SU-DHL-6 (cell line): ENCODE measurements at regions not wholly inside any gene's neighbourhood (a gene's known extent, or its start where the extent isn't known, plus 50 kb on each side); places are given as distances from the start of the nearest gene placed in this dataset.

Source experiments
- H2AFZ ChIP-seq: fragments of 200-600 bp; sonication (generic); 2 replicates; pipeline ENCODE4 v1.6.1; 2014; ENCODE audit warnings: low read depth, mild to moderate bottlenecking, moderate library complexity, mixed read lengths, antibody characterized with exemption, low read length; ENCODE audit not compliant: severe bottlenecking
- H3F3A ChIP-seq: fragments of 200-600 bp; shearing (Covaris generic); 2 replicates; pipeline ENCODE4 v1.6.0; 2016; ENCODE audit warnings: antibody characterized with exemption, mild to moderate bottlenecking; ENCODE audit not compliant: insufficient read depth
- H3K27ac ChIP-seq: fragments of 200-600 bp; sonication (generic); 2 replicates; pipeline ENCODE4 v1.5.1; 2016; ENCODE audit warnings: low read depth, mild to moderate bottlenecking, low read length, moderate library complexity, mixed read lengths
- H3K27me3 ChIP-seq: fragments of 200-600 bp; sonication (generic), shearing (Covaris generic); 2 replicates; pipeline ENCODE4 v1.6.0; 2014; ENCODE audit warnings: mild to moderate bottlenecking, low read length
- H3K36me3 ChIP-seq: fragments of 200-600 bp; sonication (generic); 2 replicates; pipeline ENCODE4 v1.6.1; 2014; ENCODE audit warnings: mild to moderate bottlenecking, low read length, mixed read lengths
- H3K4me2 ChIP-seq: fragments of 300-600, 200-600 bp; shearing (Covaris generic), sonication (generic); 2 replicates; pipeline ENCODE4 v1.6.0; 2014; ENCODE audit warnings: low read length, low read depth, mild to moderate bottlenecking; ENCODE audit not compliant: poor library complexity, severe bottlenecking
- H3K4me3 ChIP-seq: fragments of 200-600 bp; sonication (generic); 2 replicates; pipeline ENCODE4 v1.5.1; 2014; ENCODE audit warnings: antibody characterized with exemption, low read length, mild to moderate bottlenecking, mixed read lengths; ENCODE audit not compliant: insufficient read depth, poor library complexity, severe bottlenecking
- H3K79me2 ChIP-seq: fragments of 200-600 bp; sonication (generic); 2 replicates; pipeline ENCODE4 v1.6.1; 2014; ENCODE audit warnings: mild to moderate bottlenecking, low read length, moderate library complexity; ENCODE audit not compliant: insufficient read depth
- H3K9ac ChIP-seq: fragments of 200-600 bp; sonication (generic); 2 replicates; pipeline ENCODE4 v1.7.0; 2014; ENCODE audit warnings: mild to moderate bottlenecking, low read length
- H3K9me2 ChIP-seq: fragments of 200-600 bp; sonication (generic); replicated peaks from 2 replicates; pipeline ENCODE4 v1.6.1; 2014; ENCODE audit warnings: low read length; ENCODE audit not compliant: insufficient read depth
- H3K9me3 ChIP-seq: fragments of 200-600 bp; sonication (generic); 2 replicates; pipeline ENCODE4 v1.6.1; 2014; ENCODE audit warnings: low read length, mixed read lengths; ENCODE audit not compliant: insufficient read depth
- H4K20me1 ChIP-seq: fragments of 200-600 bp; sonication (generic); 2 replicates; pipeline ENCODE4 v1.6.1; 2014; ENCODE audit warnings: low read depth, mild to moderate bottlenecking, antibody characterized with exemption, low read length, moderate library complexity, mixed read lengths
- CTCF ChIP-seq: fragments of 200-600 bp; sonication (generic); IDR thresholded peaks from one replicate; pipeline ENCODE4 v1.5.1; 2017; ENCODE audit warnings: antibody characterized with exemption, mild to moderate bottlenecking, low read length, moderate library complexity; ENCODE audit not compliant: insufficient read depth, poor library complexity, severe bottlenecking
- EZH2phosphoT487 ChIP-seq: fragments of 200-600 bp; sonication (generic), shearing (Covaris generic); conservative IDR thresholded peaks from 2 replicates; pipeline ENCODE4 v1.6.1; 2018; ENCODE audit warnings: mild to moderate bottlenecking, antibody characterized with exemption, low read length, moderate library complexity, mixed read lengths

GRCh38 chr3:116905794-116906193 is 196.2 kb downstream of the TUSC7 start:
- H3K4me2 ChIP-seq = no peak overlapping the region
- no peak overlapping the region for H3K9ac ChIP-seq
- H3K4me3 ChIP-seq = no peak overlapping the region
- H2AFZ ChIP-seq = no peak overlapping the region
- H3K27ac ChIP-seq = no peak overlapping the region
- H3K27me3 ChIP-seq = no peaks in the 10 kb centered on the region
- H3K79me2 ChIP-seq = no peaks in the 10 kb centered on the region
- H3K36me3 ChIP-seq = no peaks in the 10 kb centered on the region
- H3K9me3 ChIP-seq = no peaks in the 10 kb centered on the region
- H3K9me2 ChIP-seq = no peaks in the 10 kb centered on the region
- no peaks in the 10 kb centered on the region for H4K20me1 ChIP-seq
- no peak for TF ChIP-seq CTCF
- no peak for TF ChIP-seq EZH2phosphoT487
- no peaks in the 10 kb centered on the region for H3F3A ChIP-seq

GRCh38 chr3:116912116-116912515 is 202.5 kb downstream of the TUSC7 start:
- H3K27me3 ChIP-seq = no peaks in the 10 kb centered on the region
- H3F3A ChIP-seq = no peaks in the 10 kb centered on the region
- H3K9me3 ChIP-seq = no peaks in the 10 kb centered on the region
- no peak for TF ChIP-seq EZH2phosphoT487
- no peak for TF ChIP-seq CTCF
- no peak overlapping the region for H3K4me2 ChIP-seq
- H4K20me1 ChIP-seq = no peaks in the 10 kb centered on the region
- H3K9me2 ChIP-seq = no peaks in the 10 kb centered on the region
- H3K9ac ChIP-seq = no peak overlapping the region
- H3K79me2 ChIP-seq = no peaks in the 10 kb centered on the region
- no peak overlapping the region for H3K4me3 ChIP-seq
- no peak overlapping the region for H2AFZ ChIP-seq
- no peaks in the 10 kb centered on the region for H3K36me3 ChIP-seq
- no peak overlapping the region for H3K27ac ChIP-seq

- Histone ChIP-seq H3K36me3 (no peaks in the 10 kb centered on the region), H3K4me3 (no peak overlapping the region), H4K20me1 (no peaks in the 10 kb centered on the region), H3K4me2 (no peak overlapping the region), H2AFZ (no peak overlapping the region), H3F3A (no peaks in the 10 kb centered on the region), H3K79me2 (no peaks in the 10 kb centered on the region), H3K9me2 (no peaks in the 10 kb centered on the region), H3K9me3 (no peaks in the 10 kb centered on the region), H3K27ac (no peak overlapping the region), H3K9ac (no peak overlapping the region), H3K27me3 (no peaks in the 10 kb centered on the region)
- no peak for TF ChIP-seq EZH2phosphoT487
- no peak for TF ChIP-seq CTCF
Observed at GRCh38 chr3:116914004-116914403, 204.4 kb downstream of the TUSC7 start.
